Nephron progenitor cell (in vitro differentiated cells): ENCODE measurements at regions not wholly inside any gene's neighbourhood (a gene's known extent, or its start where the extent isn't known, plus 50 kb on each side); places are given as distances from the start of the nearest gene placed in this dataset.

Experiments
- DNase-seq: peaks from one replicate; pipeline ENCODE4 v3.0.0; 2021
- H3K27ac Mint-ChIP-seq: 2 replicates; pipeline ENCODE4 v1.8.0; 2021; ENCODE audit warnings: mild to moderate bottlenecking, moderate library complexity, mixed read lengths
- H3K27me3 Mint-ChIP-seq: 2 replicates; pipeline ENCODE4 v1.8.0; 2021; ENCODE audit warnings: mild to moderate bottlenecking, low read depth, mixed read lengths; ENCODE audit not compliant: poor library complexity
- H3K36me3 Mint-ChIP-seq: 2 replicates; pipeline ENCODE4 v1.8.0; 2021; ENCODE audit warnings: low read depth, mixed read lengths
- H3K4me1 Mint-ChIP-seq: 2 replicates; pipeline ENCODE4 v1.8.0; 2021; ENCODE audit warnings: mixed read lengths
- H3K4me3 Mint-ChIP-seq: 2 replicates; pipeline ENCODE4 v1.8.0; 2021; ENCODE audit warnings: mild to moderate bottlenecking, moderate library complexity, mixed read lengths
- H3K9me3 Mint-ChIP-seq: 2 replicates; pipeline ENCODE4 v1.8.0; 2021; ENCODE audit warnings: mild to moderate bottlenecking, moderate library complexity, mixed read lengths
- TF ChIP-seq, protein P1 (sequence below): fragments of 200-600 bp; sonication (generic); IDR thresholded peaks from 2 replicates; pipeline ENCODE4 v1.5.0; 2021; ENCODE audit warnings: antibody characterized with exemption

DNA sequence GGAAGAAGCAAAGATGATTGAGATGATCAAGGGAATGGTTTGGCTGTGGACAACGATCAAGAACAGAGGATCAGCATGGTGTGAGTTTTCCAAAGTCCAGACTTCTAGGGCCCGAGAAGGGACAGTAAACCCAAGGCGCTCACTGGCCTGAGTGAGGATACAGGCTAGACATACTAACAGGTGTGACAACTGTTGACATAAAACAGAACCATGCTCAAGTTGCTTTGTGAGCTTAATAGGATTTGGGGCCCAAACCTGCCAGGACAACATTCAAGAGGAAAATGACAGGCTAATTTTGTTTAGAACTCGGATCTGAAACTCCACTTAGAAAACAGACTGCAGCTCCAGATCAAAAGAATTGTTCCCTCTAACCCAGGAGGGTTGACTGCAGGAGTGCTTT lies 68.1 kb upstream of the ACKR3 start:
- Mint-ChIP-seq H3K4me1 (peaks cover 8% of the 10 kb centered on the region), H3K27ac (peak overlapping the region; percentile 85), H3K27me3 (peaks cover 19% of the 10 kb centered on the region), H3K9me3 (no peaks in the 10 kb centered on the region), H3K36me3 (peaks cover 3% of the 10 kb centered on the region), H3K4me3 (no peak overlapping the region)
- TF ChIP-seq, protein P1, sequence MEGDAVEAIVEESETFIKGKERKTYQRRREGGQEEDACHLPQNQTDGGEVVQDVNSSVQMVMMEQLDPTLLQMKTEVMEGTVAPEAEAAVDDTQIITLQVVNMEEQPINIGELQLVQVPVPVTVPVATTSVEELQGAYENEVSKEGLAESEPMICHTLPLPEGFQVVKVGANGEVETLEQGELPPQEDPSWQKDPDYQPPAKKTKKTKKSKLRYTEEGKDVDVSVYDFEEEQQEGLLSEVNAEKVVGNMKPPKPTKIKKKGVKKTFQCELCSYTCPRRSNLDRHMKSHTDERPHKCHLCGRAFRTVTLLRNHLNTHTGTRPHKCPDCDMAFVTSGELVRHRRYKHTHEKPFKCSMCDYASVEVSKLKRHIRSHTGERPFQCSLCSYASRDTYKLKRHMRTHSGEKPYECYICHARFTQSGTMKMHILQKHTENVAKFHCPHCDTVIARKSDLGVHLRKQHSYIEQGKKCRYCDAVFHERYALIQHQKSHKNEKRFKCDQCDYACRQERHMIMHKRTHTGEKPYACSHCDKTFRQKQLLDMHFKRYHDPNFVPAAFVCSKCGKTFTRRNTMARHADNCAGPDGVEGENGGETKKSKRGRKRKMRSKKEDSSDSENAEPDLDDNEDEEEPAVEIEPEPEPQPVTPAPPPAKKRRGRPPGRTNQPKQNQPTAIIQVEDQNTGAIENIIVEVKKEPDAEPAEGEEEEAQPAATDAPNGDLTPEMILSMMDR: no peak
- DNase-seq: no peak

DNA sequence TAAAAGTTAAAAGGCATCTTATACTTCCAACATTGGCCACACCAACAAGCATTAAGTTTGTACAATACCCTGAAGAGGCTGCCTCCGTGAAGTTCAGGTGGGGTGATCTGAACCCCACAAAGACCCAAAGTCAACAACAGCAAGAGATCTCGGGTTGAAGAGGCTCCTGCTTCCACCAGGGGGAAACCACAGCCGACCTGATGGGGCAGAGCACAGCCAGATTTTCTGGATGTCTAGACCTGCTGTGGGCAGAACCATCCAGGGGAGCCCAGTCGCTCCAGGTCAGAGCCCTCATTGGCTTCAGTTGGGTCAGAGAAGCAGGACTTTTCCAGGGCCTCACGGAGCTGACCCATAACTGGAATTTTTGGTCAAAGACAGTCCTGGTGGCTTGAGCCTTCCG lies 66.5 kb upstream of the ACKR3 start:
- peaks cover 24% of the 10 kb centered on the region for H3K27me3 Mint-ChIP-seq
- H3K4me3 Mint-ChIP-seq: no peak overlapping the region
- H3K36me3 Mint-ChIP-seq: no peaks in the 10 kb centered on the region
- H3K9me3 Mint-ChIP-seq: no peaks in the 10 kb centered on the region
- no peak overlapping the region for H3K27ac Mint-ChIP-seq
- peaks cover 5% of the 10 kb centered on the region for H3K4me1 Mint-ChIP-seq
- no peak for DNase-seq
- TF ChIP-seq, protein P1: no peak

DNA sequence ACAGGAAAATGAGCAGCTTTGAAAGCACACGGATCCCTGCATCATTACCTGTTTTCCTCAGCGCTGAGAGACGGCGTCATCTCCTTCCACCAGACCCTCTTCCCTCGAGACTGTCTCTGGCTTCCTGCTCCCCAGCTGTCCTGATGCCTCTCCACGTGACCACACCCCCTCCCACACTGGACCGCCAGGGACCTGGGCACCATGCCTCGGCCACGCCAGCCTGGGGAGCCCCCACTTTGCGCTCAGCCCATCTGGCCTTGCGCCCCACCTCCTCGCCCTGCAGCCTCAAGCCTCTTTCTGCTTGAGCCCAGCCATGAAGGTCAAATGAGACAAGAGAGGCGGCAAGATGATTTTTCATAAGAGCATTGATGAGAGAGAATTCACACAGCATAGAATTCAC lies 66.0 kb upstream of the ACKR3 start:
- TF ChIP-seq, protein P1: no peak
- Mint-ChIP-seq H3K36me3 (no peaks in the 10 kb centered on the region), H3K4me1 (peaks cover 5% of the 10 kb centered on the region), H3K27ac (no peak overlapping the region), H3K27me3 (peaks cover 29% of the 10 kb centered on the region), H3K9me3 (no peaks in the 10 kb centered on the region), H3K4me3 (no peak overlapping the region)
- DNase-seq: no peak

DNA sequence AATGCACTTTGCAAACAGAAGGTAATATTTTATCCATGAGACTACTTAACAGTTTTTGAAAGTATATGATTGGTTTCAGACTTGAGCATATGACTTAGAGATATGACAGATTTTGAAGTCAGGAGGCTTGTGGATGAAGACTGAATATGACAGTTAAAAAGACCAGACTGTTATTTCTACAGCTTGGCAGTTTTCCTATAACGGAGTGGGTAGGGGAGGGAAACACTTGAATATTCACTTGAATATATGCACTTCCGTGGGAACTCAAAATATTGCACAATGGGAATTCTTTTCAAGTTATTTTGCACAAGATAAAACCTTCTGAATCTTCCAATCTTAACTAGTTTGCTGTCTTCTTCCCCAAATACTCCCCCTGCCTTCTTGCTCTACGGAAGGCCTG lies 64.6 kb upstream of the ACKR3 start:
- no peaks in the 10 kb centered on the region for H3K36me3 Mint-ChIP-seq
- DNase-seq: no peak
- H3K4me3 Mint-ChIP-seq: no peak overlapping the region
- TF ChIP-seq, protein P1: no peak
- peaks cover 4% of the 10 kb centered on the region for H3K4me1 Mint-ChIP-seq
- no peak overlapping the region for H3K27ac Mint-ChIP-seq
- no peaks in the 10 kb centered on the region for H3K9me3 Mint-ChIP-seq
- H3K27me3 Mint-ChIP-seq: peaks cover 38% of the 10 kb centered on the region

DNA sequence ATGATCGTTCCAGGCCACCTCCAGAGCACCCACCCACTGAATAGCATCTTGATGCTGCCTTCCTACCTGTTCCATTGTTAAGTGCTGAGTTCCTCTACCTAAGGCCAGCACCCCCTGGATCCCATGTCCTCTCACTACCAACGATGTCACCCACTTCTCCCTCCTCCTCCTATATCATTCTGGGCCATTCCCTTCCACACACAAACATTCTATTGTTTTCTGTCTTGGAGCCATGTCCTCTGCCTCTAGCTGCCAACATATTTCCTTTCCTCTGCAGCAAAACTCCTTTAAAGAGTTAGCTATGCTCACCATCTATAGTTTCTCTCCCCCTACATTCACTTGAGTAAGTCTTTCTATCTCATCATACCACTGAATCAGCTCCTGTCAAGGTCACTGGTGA lies 64.0 kb upstream of the ACKR3 start:
- no peak for DNase-seq
- Mint-ChIP-seq H3K4me1 (no peaks in the 10 kb centered on the region), H3K9me3 (no peaks in the 10 kb centered on the region), H3K4me3 (no peak overlapping the region), H3K27me3 (peaks cover 38% of the 10 kb centered on the region), H3K36me3 (no peaks in the 10 kb centered on the region), H3K27ac (no peak overlapping the region)
- TF ChIP-seq, protein P1: no peak

DNA sequence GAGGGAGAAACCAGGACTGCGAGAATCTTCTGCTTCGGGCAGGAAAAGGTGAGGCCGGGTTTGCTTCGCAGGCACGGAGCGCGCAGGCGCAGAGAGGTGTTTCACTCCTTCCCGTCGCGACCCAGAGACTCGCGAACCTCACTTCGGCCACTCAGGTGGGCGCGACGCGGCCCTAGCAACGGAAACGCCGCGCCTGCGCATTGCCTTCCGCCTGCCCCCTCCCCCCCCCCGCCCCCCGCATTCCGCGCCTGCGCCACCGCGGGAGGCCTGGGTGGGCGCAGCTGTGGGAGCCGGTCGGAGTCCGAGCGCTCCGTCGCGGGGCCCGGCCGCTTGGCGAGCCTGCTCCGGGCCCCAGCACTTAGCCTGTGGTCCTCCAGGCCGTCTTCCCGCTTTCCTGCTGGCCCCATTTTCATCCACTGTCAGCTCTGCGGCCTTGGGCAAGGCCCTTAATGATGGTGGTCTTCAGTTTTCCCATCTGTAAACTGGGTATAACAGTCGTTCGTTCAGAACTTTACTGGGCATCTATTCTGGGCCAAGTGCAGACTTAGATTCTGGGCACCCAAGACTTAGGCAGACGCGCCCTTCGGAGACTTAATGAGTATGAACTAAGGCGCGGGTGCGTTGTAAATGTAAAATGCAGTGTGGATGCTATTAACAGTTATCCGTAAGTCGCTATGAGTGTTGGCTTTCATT lies 62.1 kb upstream of the ACKR3 start:
- H3K4me1 Mint-ChIP-seq: no peaks in the 10 kb centered on the region
- no peak overlapping the region for H3K27ac Mint-ChIP-seq
- H3K36me3 Mint-ChIP-seq: no peaks in the 10 kb centered on the region
- peak overlapping the region; percentile 79 for H3K4me3 Mint-ChIP-seq
- TF ChIP-seq, protein P1: no peak
- peak; percentile 82 for DNase-seq
- no peaks in the 10 kb centered on the region for H3K9me3 Mint-ChIP-seq
- peaks cover 45% of the 10 kb centered on the region for H3K27me3 Mint-ChIP-seq
